ENCODE measurements at regions not wholly inside any gene's neighbourhood (a gene's known extent, or its start where the extent isn't known, plus 50 kb on each side); places are given as distances from the start of the nearest gene placed in this dataset.

GRCh38 chr2:83654091-83654611 lies 804.9 kb downstream of the SUCLG1 start:
- H3K4me3 ChIP-seq: no peak overlapping the region
- WGBS, 3 donors: 80 to 89% (median 88%) methylated on average over 1 of the region's 1 CpG
- H3K36me3 ChIP-seq: no peaks in the 10 kb centered on the region
- H3K4me1 ChIP-seq (ENCODE audit: insufficient read depth): no peaks in the 10 kb centered on the region
- no peaks in the 10 kb centered on the region for H3K27me3 ChIP-seq
- H3K9me3 ChIP-seq: no peaks in the 10 kb centered on the region
- intact Hi-C loops (cut with DNase I): no loop called here
- H3K27ac ChIP-seq: no peak overlapping the region
- no peak for TF ChIP-seq POLR2A (IDR thresholded peaks at IDR 0.05)
- TF ChIP-seq CTCF (IDR thresholded peaks at IDR 0.05): no peak
- TF ChIP-seq EP300 (IDR thresholded peaks at IDR 0.05): no peak
- DNase-seq: no peak

- TF ChIP-seq EP300 (IDR thresholded peaks at IDR 0.05) (no peak), CTCF (IDR thresholded peaks at IDR 0.05) (no peak), POLR2A (IDR thresholded peaks at IDR 0.05) (no peak)
- H3K27ac ChIP-seq: no peak overlapping the region
- DNase-seq: no peak
- H3K4me1 ChIP-seq (ENCODE audit: insufficient read depth): no peaks in the 10 kb centered on the region
- no peak overlapping the region for H3K4me3 ChIP-seq
- no peaks in the 10 kb centered on the region for H3K9me3 ChIP-seq
- intact Hi-C loops (cut with DNase I): no loop called here
- no peaks in the 10 kb centered on the region for H3K27me3 ChIP-seq
- no peaks in the 10 kb centered on the region for H3K36me3 ChIP-seq
- 1 to 21% (median 20%) methylated on average over 1 of the region's 1 CpG for WGBS, 3 donors
These were observed 808.2 kb downstream of the SUCLG1 start for GRCh38 chr2:83650898-83651297.

GRCh38 chr2:83650161-83650560 lies 808.9 kb downstream of the SUCLG1 start:
- H3K27me3 ChIP-seq: no peaks in the 10 kb centered on the region
- no peak for DNase-seq
- no peaks in the 10 kb centered on the region for H3K9me3 ChIP-seq
- intact Hi-C loops (cut with DNase I): no loop called here
- no peaks in the 10 kb centered on the region for H3K4me1 ChIP-seq (ENCODE audit: insufficient read depth)
- WGBS, 3 donors: 12 to 28% (median 20%) methylated on average over 2 of the region's 2 CpGs
- no peaks in the 10 kb centered on the region for H3K36me3 ChIP-seq
- TF ChIP-seq EP300 (IDR thresholded peaks at IDR 0.05) (no peak), CTCF (IDR thresholded peaks at IDR 0.05) (no peak), POLR2A (IDR thresholded peaks at IDR 0.05) (no peak)
- H3K27ac ChIP-seq: no peak overlapping the region
- H3K4me3 ChIP-seq: no peak overlapping the region

GRCh38 chr2:83640506-83640905 lies 818.6 kb downstream of the SUCLG1 start:
- H3K4me3 ChIP-seq: no peak overlapping the region
- no peak for DNase-seq
- H3K36me3 ChIP-seq: no peaks in the 10 kb centered on the region
- H3K27ac ChIP-seq: no peak overlapping the region
- no peaks in the 10 kb centered on the region for H3K27me3 ChIP-seq
- no peaks in the 10 kb centered on the region for H3K4me1 ChIP-seq (ENCODE audit: insufficient read depth)
- H3K9me3 ChIP-seq: no peaks in the 10 kb centered on the region
- no peak for TF ChIP-seq POLR2A (IDR thresholded peaks at IDR 0.05)
- no peak for TF ChIP-seq EP300 (IDR thresholded peaks at IDR 0.05)
- no peak for TF ChIP-seq CTCF (IDR thresholded peaks at IDR 0.05)
- intact Hi-C loops (cut with DNase I): no loop called here

Data from ovary (tissue), 7 donors.